Amniotic epithelial cell (primary cell): ENCODE measurements at regions not wholly inside any gene's neighbourhood (a gene's known extent, or its start where the extent isn't known, plus 50 kb on each side); places are given as distances from the start of the nearest gene placed in this dataset.

Experiments used
- DNase-seq: peaks from one replicate; pipeline ENCODE4 v3.0.0-alpha.2; 2010; ENCODE audit warnings: low read depth

- DNase-seq, result peak; percentile 21
Observed at GRCh38 chr12:92466391-92467305, 236.1 kb upstream of the PLEKHG7 start.

DNA sequence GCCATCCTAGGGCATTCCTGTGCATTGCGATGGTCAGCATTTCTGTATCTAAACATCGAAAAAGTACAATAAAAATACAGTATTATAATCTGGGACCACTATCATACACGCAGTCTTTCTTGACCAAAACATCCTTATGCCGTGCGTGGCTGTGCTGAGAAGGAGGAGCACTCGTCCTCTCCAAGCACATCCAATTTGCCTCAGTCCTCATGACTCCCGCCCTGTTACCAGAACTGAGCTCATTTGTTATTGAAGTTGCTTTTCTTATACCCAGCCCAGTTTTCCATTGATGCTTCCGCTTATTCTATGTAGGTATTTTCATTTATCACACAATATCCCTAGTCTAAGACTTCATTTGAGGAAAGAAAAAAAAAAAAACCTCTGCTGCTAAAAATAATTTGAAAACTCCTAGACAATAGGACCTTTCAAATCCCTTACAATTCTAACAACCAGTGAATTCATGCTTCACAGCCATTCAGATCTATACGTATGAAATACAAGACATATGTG is 236.9 kb upstream of the PLEKHG7 start:
- DNase-seq, result no peak

DNA sequence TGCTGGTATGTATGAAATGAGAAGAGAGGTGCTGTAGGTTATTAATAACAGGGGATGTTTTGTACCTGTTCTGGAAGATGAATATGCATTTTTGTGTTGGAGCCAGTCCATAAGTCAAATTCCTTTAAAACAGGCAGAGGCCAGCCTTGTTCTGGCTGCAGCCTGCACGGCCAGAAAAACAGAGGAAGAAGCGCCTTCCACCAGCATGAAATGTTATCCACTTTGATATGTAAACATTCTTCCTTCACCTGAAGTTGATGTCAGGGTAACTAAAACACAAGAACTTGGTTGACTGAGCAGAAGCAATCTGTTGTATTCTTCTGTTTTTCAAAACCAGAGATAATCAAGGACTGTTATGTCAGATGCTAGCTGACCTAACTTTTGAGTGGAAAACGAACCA is 237.9 kb upstream of the PLEKHG7 start:
- DNase-seq, result no peak

- no peak for DNase-seq
Observed at GRCh38 chr12:92463171-92463570, 239.6 kb upstream of the PLEKHG7 start.

- DNase-seq, result no peak
Observed at GRCh38 chr12:92462527-92462926, 240.3 kb upstream of the PLEKHG7 start.

DNA sequence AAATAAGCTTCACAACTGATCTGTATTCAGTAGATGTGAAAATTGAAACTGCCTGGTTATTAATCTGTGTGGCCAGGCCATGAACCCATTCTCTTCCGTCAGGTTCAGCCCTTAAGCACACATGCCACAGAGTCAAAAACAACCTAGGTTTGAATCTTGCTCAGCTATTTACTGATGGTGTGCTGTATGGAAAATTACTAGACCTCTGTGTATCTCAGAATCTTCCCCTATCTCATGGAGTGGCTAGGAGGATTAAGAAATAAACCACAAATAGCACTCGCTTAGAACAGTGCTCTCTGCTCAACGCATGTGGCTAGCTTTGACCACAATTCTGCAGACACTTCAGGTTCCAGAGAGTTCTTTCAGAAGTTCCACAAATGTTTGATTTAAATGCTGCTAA is 240.7 kb upstream of the PLEKHG7 start:
- DNase-seq, result peak; percentile 95

GRCh38 chr12:92459850-92460249 is 242.9 kb upstream of the PLEKHG7 start:
- no peak for DNase-seq

GRCh38 chr12:92458996-92459395 is 243.8 kb upstream of the PLEKHG7 start:
- DNase-seq, result no peak

- DNase-seq, result peak; percentile 24
Observed at GRCh38 chr12:92457458-92458180, 245.2 kb upstream of the PLEKHG7 start.

- no peak for DNase-seq
Observed at GRCh38 chr12:92452763-92453162, 250.0 kb upstream of the PLEKHG7 start.

GRCh38 chr12:92446083-92446460 is 256.7 kb upstream of the PLEKHG7 start:
- no peak for DNase-seq

- no peak for DNase-seq
Observed at GRCh38 chr12:92445253-92446082, 257.3 kb upstream of the PLEKHG7 start.

GRCh38 chr12:92444763-92445162 is 258.0 kb upstream of the PLEKHG7 start:
- no peak for DNase-seq

- DNase-seq, result no peak
Observed at GRCh38 chr12:92442782-92443181, 260.0 kb upstream of the PLEKHG7 start.

DNA sequence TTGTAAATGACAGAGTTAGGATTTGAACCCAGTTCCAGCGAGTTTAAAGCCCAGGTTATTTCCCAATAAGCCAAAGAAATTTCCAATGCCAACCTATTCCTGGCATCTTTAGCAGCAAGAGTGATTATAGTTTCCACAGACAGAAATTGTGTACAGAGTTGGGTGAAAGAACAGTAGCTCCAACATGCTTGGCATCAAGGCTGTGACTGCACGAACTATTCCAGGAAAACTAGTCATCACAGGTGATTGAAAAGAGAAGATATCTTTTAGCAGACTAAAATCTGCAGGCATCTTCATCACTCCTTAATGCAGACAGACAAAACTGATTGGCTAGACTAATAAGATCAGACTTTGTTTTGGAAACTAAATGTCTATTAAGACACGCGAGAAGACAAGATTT is 262.7 kb upstream of the PLEKHG7 start:
- DNase-seq, result no peak

GRCh38 chr12:92439420-92439805 is 263.4 kb upstream of the PLEKHG7 start:
- DNase-seq, result peak; percentile 72

DNA sequence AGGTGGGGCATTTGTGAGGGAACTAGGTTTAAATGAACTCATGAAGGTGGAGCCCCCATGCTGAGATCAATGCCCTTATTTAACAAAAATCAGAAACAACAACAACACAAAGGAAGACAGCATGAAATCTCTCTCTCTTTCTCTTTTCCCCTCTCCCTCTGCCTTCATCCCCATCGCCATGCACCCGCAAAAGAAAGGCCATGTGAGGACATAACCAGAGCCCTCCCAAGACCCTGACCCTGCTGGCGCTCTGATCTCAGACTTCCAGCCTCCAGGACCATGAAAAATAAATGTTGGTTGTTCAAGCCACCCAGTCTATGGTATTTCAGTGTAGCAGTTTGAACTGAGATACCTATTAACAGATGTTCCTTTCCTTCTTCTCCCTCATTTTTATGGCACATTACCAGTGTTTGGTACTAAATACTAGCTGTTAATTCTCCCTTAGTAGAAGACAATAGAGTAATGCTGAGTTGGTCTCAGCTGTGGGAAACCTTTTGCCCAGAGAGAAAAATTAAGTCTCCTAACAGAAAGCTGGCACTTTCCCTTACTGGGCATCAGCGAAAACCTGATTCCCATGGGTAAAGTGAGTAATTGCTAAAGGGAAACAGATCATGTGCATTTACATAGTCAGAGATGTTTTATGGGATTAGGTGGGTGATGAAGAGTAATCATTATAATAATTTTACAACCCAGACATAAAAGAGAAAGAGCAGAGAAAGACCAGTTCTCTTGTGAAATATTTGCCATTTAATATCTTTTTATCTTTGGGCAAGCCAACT is 264.0 kb upstream of the PLEKHG7 start:
- no peak for DNase-seq

DNA sequence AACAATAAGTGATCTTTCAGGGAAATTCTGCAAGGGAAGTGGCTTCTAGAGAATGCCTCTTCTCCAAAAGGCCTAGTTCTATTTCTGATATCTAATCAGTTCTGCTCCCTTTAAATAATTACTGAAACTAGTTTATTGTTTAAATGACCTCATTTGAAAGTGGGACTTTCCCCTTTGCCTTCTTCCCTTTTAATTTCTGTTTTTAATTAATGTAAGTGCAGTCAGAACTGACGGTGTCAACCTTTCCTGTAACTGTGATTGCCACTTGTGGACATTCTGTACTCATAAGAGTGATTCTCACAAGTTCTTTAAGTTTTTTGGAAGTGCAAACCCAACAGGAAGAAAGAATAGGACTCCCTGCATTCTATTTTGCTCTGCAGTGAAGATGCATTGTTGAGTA is 265.3 kb upstream of the PLEKHG7 start:
- DNase-seq, result no peak

DNA sequence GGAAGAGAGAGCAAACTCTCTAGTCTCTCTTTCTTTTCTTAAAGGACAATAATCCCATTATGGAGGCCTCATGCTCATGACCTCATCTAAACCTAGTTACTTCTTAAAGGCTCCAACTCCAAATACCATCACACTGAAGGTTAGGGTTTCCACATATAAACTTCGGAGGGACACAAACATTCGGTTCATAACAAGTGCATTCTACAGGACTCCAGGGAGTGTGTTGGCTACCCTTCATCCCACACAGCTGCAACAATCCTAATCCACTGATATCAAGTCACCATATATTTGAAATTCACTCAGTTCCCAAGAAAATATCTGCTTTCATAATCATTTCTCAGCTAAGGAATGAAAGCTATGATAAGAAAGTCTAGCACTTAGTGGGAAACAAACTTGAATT is 265.9 kb upstream of the PLEKHG7 start:
- no peak for DNase-seq

GRCh38 chr12:92434607-92435025 is 268.2 kb upstream of the PLEKHG7 start:
- no peak for DNase-seq

DNA sequence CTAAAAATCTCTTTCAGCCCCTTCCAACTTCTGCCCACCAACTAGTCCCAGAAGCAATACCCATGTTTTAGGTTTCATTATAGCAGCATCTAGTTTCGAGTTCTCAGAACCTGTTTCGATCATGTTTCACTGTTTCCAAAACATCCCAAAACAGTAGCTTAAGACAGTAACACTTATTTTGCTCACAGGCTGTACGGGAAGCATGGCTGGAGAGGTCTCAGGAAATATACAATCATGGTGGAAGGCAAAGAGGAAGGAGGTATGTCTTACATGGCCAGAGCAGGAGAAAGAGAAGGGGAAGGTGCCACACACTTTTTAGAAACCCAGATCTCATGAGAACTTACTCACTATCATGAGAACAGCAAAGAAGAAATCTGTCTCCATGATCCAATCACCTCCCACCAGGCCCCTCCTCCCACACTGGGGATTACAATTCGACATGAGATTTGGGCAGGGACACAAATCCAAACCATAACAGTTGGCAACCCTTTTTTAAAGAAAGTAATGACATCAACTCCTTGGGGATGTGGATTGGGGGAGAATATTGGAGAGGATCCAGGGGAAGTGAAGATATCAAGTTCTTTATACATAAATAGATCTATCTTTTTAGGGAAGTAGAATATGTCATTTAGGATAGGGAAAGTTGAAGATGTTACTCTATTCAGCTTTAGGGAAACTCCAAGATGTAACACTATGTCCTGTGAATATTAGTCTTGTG is 269.9 kb upstream of the PLEKHG7 start:
- DNase-seq, result no peak
